Epithelial cell of esophagus (primary cell): ENCODE measurements at regions not wholly inside any gene's neighbourhood (a gene's known extent, or its start where the extent isn't known, plus 50 kb on each side); places are given as distances from the start of the nearest gene placed in this dataset.

Experiments
- DNase-seq: peaks from one replicate; pipeline ENCODE4 v3.0.0; 2010; ENCODE audit warnings: low read depth
- H3K4me3 ChIP-seq: 2 replicates; pipeline ENCODE4 v1.5.1; 2011; ENCODE audit warnings: mild to moderate bottlenecking, low read length, control low read depth
- TF ChIP-seq, protein P1 (sequence below): IDR thresholded peaks from 2 replicates; pipeline ENCODE4 v1.5.1; 2011; ENCODE audit warnings: low read depth, mild to moderate bottlenecking, low read length, control low read depth, inconsistent platforms; ENCODE audit not compliant: insufficient read depth; ENCODE audit errors: missing control alignments

- TF ChIP-seq, protein P1, sequence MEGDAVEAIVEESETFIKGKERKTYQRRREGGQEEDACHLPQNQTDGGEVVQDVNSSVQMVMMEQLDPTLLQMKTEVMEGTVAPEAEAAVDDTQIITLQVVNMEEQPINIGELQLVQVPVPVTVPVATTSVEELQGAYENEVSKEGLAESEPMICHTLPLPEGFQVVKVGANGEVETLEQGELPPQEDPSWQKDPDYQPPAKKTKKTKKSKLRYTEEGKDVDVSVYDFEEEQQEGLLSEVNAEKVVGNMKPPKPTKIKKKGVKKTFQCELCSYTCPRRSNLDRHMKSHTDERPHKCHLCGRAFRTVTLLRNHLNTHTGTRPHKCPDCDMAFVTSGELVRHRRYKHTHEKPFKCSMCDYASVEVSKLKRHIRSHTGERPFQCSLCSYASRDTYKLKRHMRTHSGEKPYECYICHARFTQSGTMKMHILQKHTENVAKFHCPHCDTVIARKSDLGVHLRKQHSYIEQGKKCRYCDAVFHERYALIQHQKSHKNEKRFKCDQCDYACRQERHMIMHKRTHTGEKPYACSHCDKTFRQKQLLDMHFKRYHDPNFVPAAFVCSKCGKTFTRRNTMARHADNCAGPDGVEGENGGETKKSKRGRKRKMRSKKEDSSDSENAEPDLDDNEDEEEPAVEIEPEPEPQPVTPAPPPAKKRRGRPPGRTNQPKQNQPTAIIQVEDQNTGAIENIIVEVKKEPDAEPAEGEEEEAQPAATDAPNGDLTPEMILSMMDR, result no peak
Measured at GRCh38 chr3:177681852-177682251, 484.6 kb upstream of the TBL1XR1 start.

DNA sequence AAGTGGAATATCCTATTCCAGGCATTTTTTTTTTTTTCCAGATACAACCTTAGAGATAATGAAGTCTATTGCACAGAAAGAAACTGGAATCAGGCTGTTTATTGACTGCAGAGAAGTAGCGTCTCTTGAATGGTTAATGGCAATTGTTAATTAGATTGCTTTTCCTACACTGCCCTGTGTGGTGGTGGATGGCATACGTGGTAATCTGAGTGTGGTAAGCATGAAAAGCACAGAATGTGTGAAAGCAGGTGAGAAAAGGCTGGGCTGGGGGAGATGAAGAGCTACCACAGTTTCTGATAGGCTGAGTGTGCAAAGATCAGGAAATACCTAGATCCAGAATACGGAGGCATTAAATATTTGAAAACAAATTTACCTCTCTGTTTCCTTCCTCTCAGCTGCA, 486.3 kb upstream of the TBL1XR1 start:
- DNase-seq, result no peak

More at GRCh38 chr3:177681852-177682251, 484.6 kb upstream of the TBL1XR1 start:
- no peak overlapping the region for H3K4me3 ChIP-seq
- DNase-seq, result no peak

GRCh38 chr3:177686671-177687070, 489.4 kb upstream of the TBL1XR1 start:
- no peak for DNase-seq
- H3K4me3 ChIP-seq, result no peak overlapping the region
- TF ChIP-seq, protein P1, result no peak

More for the DNA sequence above, 486.3 kb upstream of the TBL1XR1 start:
- H3K4me3 ChIP-seq, result no peak overlapping the region
- TF ChIP-seq, protein P1, result no peak

- TF ChIP-seq, protein P1, result peak; percentile 8
- DNase-seq, result peak; percentile 27
- no peak overlapping the region for H3K4me3 ChIP-seq
Measured at GRCh38 chr3:177687291-177687690, 490.0 kb upstream of the TBL1XR1 start.

- H3K4me3 ChIP-seq, result no peak overlapping the region
- DNase-seq, result no peak
- TF ChIP-seq, protein P1, result no peak
Measured at GRCh38 chr3:177688152-177688551, 490.9 kb upstream of the TBL1XR1 start.

DNA sequence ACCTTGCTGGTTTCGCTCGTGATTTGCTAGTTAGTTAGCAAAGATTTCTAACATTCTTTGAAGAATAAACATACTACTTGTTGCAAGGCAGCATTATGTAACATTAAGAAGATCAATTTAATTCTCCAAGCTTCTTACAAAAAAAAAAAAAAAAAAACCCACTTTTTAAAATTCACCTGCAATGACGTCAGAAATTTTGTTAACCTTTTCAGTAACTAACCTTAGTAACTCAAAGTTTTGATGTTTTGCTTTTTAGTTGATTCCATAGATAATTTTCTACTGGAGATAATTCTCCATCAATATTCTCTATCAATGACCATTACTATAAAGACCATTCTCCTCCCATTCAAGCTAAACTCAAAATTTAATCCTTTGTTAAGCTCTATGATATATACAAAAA, 491.8 kb upstream of the TBL1XR1 start:
- no peak overlapping the region for H3K4me3 ChIP-seq
- no peak for DNase-seq
- TF ChIP-seq, protein P1, result no peak

DNA sequence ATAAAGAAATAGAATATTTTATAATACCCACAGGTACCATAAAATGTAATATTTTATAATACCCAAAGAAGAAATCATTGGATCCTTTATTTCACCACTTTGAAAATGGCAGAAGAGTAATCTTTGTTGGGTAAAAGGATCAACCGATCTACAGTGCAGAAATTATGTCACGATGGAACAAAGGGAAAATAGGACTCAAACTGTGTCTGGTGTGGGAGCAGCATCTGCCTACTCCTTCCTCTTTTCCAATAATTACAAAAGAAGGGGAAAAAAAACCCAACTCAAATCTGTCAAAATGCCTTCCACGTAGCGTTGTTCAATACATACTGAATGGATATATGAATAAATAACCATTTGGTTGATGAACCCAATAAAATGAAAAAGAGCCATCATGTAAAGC, 492.6 kb upstream of the TBL1XR1 start:
- no peak overlapping the region for H3K4me3 ChIP-seq
- no peak for DNase-seq
- TF ChIP-seq, protein P1, result no peak
